BJ (cell line): ENCODE measurements at regions not wholly inside any gene's neighbourhood (a gene's known extent, or its start where the extent isn't known, plus 50 kb on each side); places are given as distances from the start of the nearest gene placed in this dataset.
"Not testable (repeated sequence)": the region's sequence is repeated elsewhere in the genome, so short reads cannot be mapped to it uniquely, and the experiment has no call there.

Source experiments
- CTCF ChIA-PET: fragments of 350-600 bp; formaldehyde crosslinking; extraction: SDS; loops from one replicate; lab custom pipeline; 2021; ENCODE audit warnings: antibody characterized with exemption, inconsistent platforms; lab: Yijun Ruan, JAX
- POLR2A ChIA-PET: fragments of 300-600 bp; sonication (Branson Sonifier 250); formaldehyde crosslinking; extraction: SDS; loops from one replicate; lab custom pipeline; 2021; ENCODE audit warnings: antibody characterized with exemption; lab: Charles Lee
- DNase-seq: peaks from one replicate; pipeline ENCODE4 v3.0.0-alpha.2; 2011; ENCODE audit warnings: low read depth
- H3K27me3 ChIP-seq: 2 replicates; pipeline ENCODE4 v1.6.0; 2011; ENCODE audit warnings: low read length; ENCODE audit not compliant: control insufficient read depth, insufficient read depth
- H3K36me3 ChIP-seq: 2 replicates; pipeline ENCODE4 v1.5.1; 2011; ENCODE audit warnings: low read length; ENCODE audit not compliant: control insufficient read depth, insufficient read depth
- H3K4me3 ChIP-seq: 2 replicates; pipeline ENCODE4 v1.5.1; 2011; ENCODE audit warnings: low read depth, mild to moderate bottlenecking, control low read depth, low read length
- CTCF ChIP-seq: IDR thresholded peaks from 2 replicates; pipeline ENCODE4 v1.5.1; 2011; ENCODE audit warnings: low read depth, mild to moderate bottlenecking, control low read depth, inconsistent platforms, low read length, moderate library complexity; ENCODE audit not compliant: insufficient read depth

- CTCF ChIA-PET = interaction anchor here (1.0 kb wide), 1 partner anchor 9 kb away, joined by 5 read pairs; no protein-coding TSS in a partner anchor
- no peaks in the 10 kb centered on the region for H3K27me3 ChIP-seq
- TF ChIP-seq CTCF = no peak
Measured at GRCh38 chr9:110092792-110093191, 115.2 kb downstream of the C9orf152 start.

GRCh38 chr9:110093417-110093816 lies 114.5 kb downstream of the C9orf152 start:
- ChIA-PET POLR2A (interaction anchor here (0.6 kb wide), 1 partner anchor 1658 kb away, joined by 4 read pairs; no protein-coding TSS in a partner anchor), CTCF (no interaction called here)
- no peak for TF ChIP-seq CTCF
- H3K36me3 ChIP-seq = no peaks in the 10 kb centered on the region
- no peaks in the 10 kb centered on the region for H3K27me3 ChIP-seq
- DNase-seq = no peak
- no peak overlapping the region for H3K4me3 ChIP-seq

More at GRCh38 chr9:110092792-110093191, 115.2 kb downstream of the C9orf152 start:
- no peak for DNase-seq
- no peaks in the 10 kb centered on the region for H3K36me3 ChIP-seq
- POLR2A ChIA-PET = interaction anchor here (0.6 kb wide), 1 partner anchor 1658 kb away, joined by 4 read pairs; no protein-coding TSS in a partner anchor
- no peak overlapping the region for H3K4me3 ChIP-seq

- Histone ChIP-seq H3K4me3 (no peak overlapping the region), H3K36me3 (no peaks in the 10 kb centered on the region), H3K27me3 (no peaks in the 10 kb centered on the region)
- ChIA-PET CTCF (no interaction called here), POLR2A (no interaction called here)
- no peak for DNase-seq
- TF ChIP-seq CTCF = no peak
Measured at GRCh38 chr9:110093871-110094270, 114.1 kb downstream of the C9orf152 start.

GRCh38 chr9:110095161-110095595 lies 112.8 kb downstream of the C9orf152 start:
- H3K4me3 ChIP-seq = no peak overlapping the region
- no peak for TF ChIP-seq CTCF
- CTCF ChIA-PET = interaction anchor here (1.1 to 1.4 kb wide), 2 partner anchors 16 to 59 kb away, joined by 3 read pairs; no protein-coding TSS in a partner anchor
- H3K36me3 ChIP-seq = peaks cover 1% of the 10 kb centered on the region; the same call in 1 of the 2 replicates
- POLR2A ChIA-PET = no interaction called here
- H3K27me3 ChIP-seq = no peaks in the 10 kb centered on the region
- DNase-seq = no peak

GRCh38 chr9:110095776-110096175 lies 112.2 kb downstream of the C9orf152 start:
- POLR2A ChIA-PET = no interaction called here
- CTCF ChIA-PET = interaction anchor here (1.1 to 1.4 kb wide), 2 partner anchors 16 to 58 kb away, joined by 3 read pairs; no protein-coding TSS in a partner anchor
- TF ChIP-seq CTCF = no peak
- DNase-seq = no peak
- H3K36me3 ChIP-seq = peaks cover 4% of the 10 kb centered on the region
- H3K4me3 ChIP-seq = no peak overlapping the region
- H3K27me3 ChIP-seq = no peaks in the 10 kb centered on the region

GRCh38 chr9:110096674-110097073 lies 111.3 kb downstream of the C9orf152 start:
- H3K27me3 ChIP-seq, CTCF ChIA-PET, H3K4me3 ChIP-seq, H3K36me3 ChIP-seq, POLR2A ChIA-PET, DNase-seq: not testable (repeated sequence)
